Right renal cortex interstitium (tissue), 3 donors: ENCODE measurements at regions not wholly inside any gene's neighbourhood (a gene's known extent, or its start where the extent isn't known, plus 50 kb on each side); places are given as distances from the start of the nearest gene placed in this dataset.
"Not testable (repeated sequence)": the region's sequence is repeated elsewhere in the genome, so short reads cannot be mapped to it uniquely, and the experiment has no call there.

ENCODE experiments used
- DNase-seq, 3 donors: peaks; one replicate each; pipeline ENCODE4 v3.0.0-alpha.2; 2013; ENCODE audit warnings: low read depth in 3 of 3, low spot score in 2 of 3

- DNase-seq: no peak
Observed at GRCh38 chr13:62721893-62722292, 1306.2 kb upstream of the PCDH20 start.

GRCh38 chr13:62711948-62712347, 1296.3 kb upstream of the PCDH20 start:
- not testable (repeated sequence) for DNase-seq

- no peak for DNase-seq
Observed at GRCh38 chr13:62710787-62711186, 1295.1 kb upstream of the PCDH20 start.

GRCh38 chr13:62706048-62706447, 1290.4 kb upstream of the PCDH20 start:
- no peak for DNase-seq

- DNase-seq: no peak
Observed at GRCh38 chr13:62704875-62705274, 1289.2 kb upstream of the PCDH20 start.

- DNase-seq: no peak
Observed at GRCh38 chr13:62702502-62702901, 1286.9 kb upstream of the PCDH20 start.

GRCh38 chr13:62697701-62698100, 1282.1 kb upstream of the PCDH20 start:
- DNase-seq: no peak

- no peak for DNase-seq
Observed at GRCh38 chr13:62696490-62696889, 1280.8 kb upstream of the PCDH20 start.

GRCh38 chr13:62687732-62688131, 1272.1 kb upstream of the PCDH20 start:
- no peak for DNase-seq

- DNase-seq: no peak
Observed at GRCh38 chr13:62684359-62684758, 1268.7 kb upstream of the PCDH20 start.

GRCh38 chr13:62682788-62683187, 1267.1 kb upstream of the PCDH20 start:
- DNase-seq: no peak

- DNase-seq: no peak
Observed at GRCh38 chr13:62678039-62678438, 1262.4 kb upstream of the PCDH20 start.

GRCh38 chr13:62663767-62664166, 1248.1 kb upstream of the PCDH20 start:
- no peak for DNase-seq

- DNase-seq: no peak
Observed at GRCh38 chr13:62659365-62659764, 1243.7 kb upstream of the PCDH20 start.

- DNase-seq: no peak
Observed at GRCh38 chr13:62653371-62653770, 1237.7 kb upstream of the PCDH20 start.

GRCh38 chr13:62643799-62644524, 1228.3 kb upstream of the PCDH20 start:
- peak in 1 of 3 donors; percentile 13 for DNase-seq

GRCh38 chr13:62643007-62643483, 1227.4 kb upstream of the PCDH20 start:
- no peak for DNase-seq

- DNase-seq: no peak
Observed at GRCh38 chr13:62635161-62635560, 1219.5 kb upstream of the PCDH20 start.

- DNase-seq: no peak
Observed at GRCh38 chr13:62633448-62633847, 1217.8 kb upstream of the PCDH20 start.

GRCh38 chr13:62631619-62632018, 1216.0 kb upstream of the PCDH20 start:
- DNase-seq: no peak

- no peak for DNase-seq
Observed at GRCh38 chr13:62631124-62631523, 1215.5 kb upstream of the PCDH20 start.

GRCh38 chr13:62629618-62630017, 1214.0 kb upstream of the PCDH20 start:
- DNase-seq: no peak

- DNase-seq: no peak
Observed at GRCh38 chr13:62627226-62627625, 1211.6 kb upstream of the PCDH20 start.
